HEK293 (cell line): ENCODE measurements at regions not wholly inside any gene's neighbourhood (a gene's known extent, or its start where the extent isn't known, plus 50 kb on each side); places are given as distances from the start of the nearest gene placed in this dataset.

ENCODE experiments used
- CTCF ChIA-PET: fragments of 350-600 bp; formaldehyde crosslinking; extraction: SDS; loops from one replicate; lab custom pipeline; 2021; ENCODE audit warnings: antibody characterized with exemption; lab: Yijun Ruan, JAX
- POLR2A ChIA-PET: fragments of 300-600 bp; formaldehyde crosslinking; extraction: SDS; loops from one replicate; lab custom pipeline; 2020; ENCODE audit warnings: antibody characterized with exemption, inconsistent platforms; lab: Yijun Ruan, JAX
- H3K27ac ChIP-seq: fragments of 200-500 bp; sonication (Bioruptor generic); 2 replicates; pipeline ENCODE4 v1.5.1; 2014; ENCODE audit warnings: low read depth, low read length, control low read depth, inconsistent platforms; ENCODE audit errors: extremely low read depth
- H3K36me3 ChIP-seq, 2 experiments: fragments of 200-500 bp in 1 of 2; sonication (Bioruptor generic) in 1 of 2; 1 replicate in 1 of 2; 2 replicates in 1 of 2; pipeline ENCODE4 v1.5.1; 2014 to 2017; ENCODE audit warnings: inconsistent platforms in 2 of 2, low read length in 2 of 2; ENCODE audit not compliant: control insufficient read depth in 2 of 2, insufficient read depth in 1 of 2
- H3K4me1 ChIP-seq: fragments of 200-500 bp; sonication (Bioruptor generic); 2 replicates; pipeline ENCODE4 v1.5.1; 2014; ENCODE audit warnings: mild to moderate bottlenecking, low read length, inconsistent platforms; ENCODE audit not compliant: control insufficient read depth, insufficient read depth
- H3K4me3 ChIP-seq: 2 replicates; pipeline ENCODE4 v1.5.1; 2011; ENCODE audit warnings: low read depth, mild to moderate bottlenecking, control low read depth, low read length, moderate library complexity
- H3K9me3 ChIP-seq: fragments of 200-500 bp; sonication (Bioruptor generic); 2 replicates; pipeline ENCODE4 v1.5.1; 2014; ENCODE audit warnings: low read depth, low read length, inconsistent platforms; ENCODE audit not compliant: control insufficient read depth, insufficient read depth
- GLIS1 ChIP-seq: fragments of 450-650 bp; formaldehyde crosslinking; IDR thresholded peaks from 2 replicates; pipeline ENCODE4 v1.5.1; 2016; ENCODE audit warnings: missing biosample characterization, missing genetic modification characterization
- PRDM10 ChIP-seq: fragments of 450-650 bp; formaldehyde crosslinking; IDR thresholded peaks from 2 replicates; pipeline ENCODE4 v1.5.1; 2016; ENCODE audit warnings: missing biosample characterization, missing genetic modification characterization
- REPIN1 ChIP-seq: fragments of 450-650 bp; formaldehyde crosslinking; IDR thresholded peaks from 2 replicates; pipeline ENCODE4 v1.5.1; 2017; ENCODE audit warnings: missing biosample characterization, missing genetic modification characterization, low read depth
- SP3 ChIP-seq: fragments of 450-650 bp; formaldehyde crosslinking; IDR thresholded peaks from 2 replicates; pipeline ENCODE4 v1.5.1; 2016; ENCODE audit warnings: missing biosample characterization, missing genetic modification characterization
- YY2 ChIP-seq: fragments of 450-650 bp; formaldehyde crosslinking; IDR thresholded peaks from 2 replicates; pipeline ENCODE4 v1.5.1; 2016; ENCODE audit warnings: missing biosample characterization, missing genetic modification characterization
- ZBTB1 ChIP-seq: fragments of 450-650 bp; formaldehyde crosslinking; IDR thresholded peaks from 2 replicates; pipeline ENCODE4 v1.5.1; 2016; ENCODE audit warnings: missing biosample characterization, missing genetic modification characterization
- ZFHX2 ChIP-seq: fragments of 450-650 bp; formaldehyde crosslinking; conservative IDR thresholded peaks from 2 replicates; pipeline ENCODE4 v1.5.1; 2016; ENCODE audit warnings: missing biosample characterization, missing genetic modification characterization
- ZNF132 ChIP-seq: fragments of 450-650 bp; formaldehyde crosslinking; IDR thresholded peaks from 2 replicates; pipeline ENCODE4 v1.5.1; 2017; ENCODE audit warnings: missing biosample characterization, missing genetic modification characterization, borderline replicate concordance
- ZNF169 ChIP-seq: fragments of 450-650 bp; formaldehyde crosslinking; IDR thresholded peaks from 2 replicates; pipeline ENCODE4 v1.5.1; 2016; ENCODE audit warnings: missing biosample characterization, missing genetic modification characterization
- ZNF19 ChIP-seq: fragments of 450-650 bp; formaldehyde crosslinking; IDR thresholded peaks from 2 replicates; pipeline ENCODE4; 2016; ENCODE audit warnings: missing biosample characterization, missing genetic modification characterization, low read depth
- ZNF202 ChIP-seq: fragments of 450-650 bp; formaldehyde crosslinking; IDR thresholded peaks from 2 replicates; pipeline ENCODE4 v1.5.1; 2016; ENCODE audit warnings: missing biosample characterization, missing genetic modification characterization, borderline replicate concordance
- ZNF211 ChIP-seq: fragments of 450-650 bp; formaldehyde crosslinking; IDR thresholded peaks from 2 replicates; pipeline ENCODE4 v1.5.1; 2016; ENCODE audit warnings: low read depth, missing biosample characterization, missing genetic modification characterization
- ZNF23 ChIP-seq: fragments of 450-650 bp; formaldehyde crosslinking; IDR thresholded peaks from 2 replicates; pipeline ENCODE4 v1.5.1; 2016; ENCODE audit warnings: missing biosample characterization, missing genetic modification characterization, borderline replicate concordance
- ZNF248 ChIP-seq: fragments of 450-650 bp; formaldehyde crosslinking; IDR thresholded peaks from 2 replicates; pipeline ENCODE4 v1.5.1; 2017; ENCODE audit warnings: missing biosample characterization, missing genetic modification characterization
- ZNF335 ChIP-seq: fragments of 450-650 bp; formaldehyde crosslinking; conservative IDR thresholded peaks from 2 replicates; pipeline ENCODE4 v1.5.1; 2016; ENCODE audit warnings: missing biosample characterization, missing genetic modification characterization
- ZNF354C ChIP-seq: fragments of 450-650 bp; formaldehyde crosslinking; IDR thresholded peaks from 2 replicates; pipeline ENCODE4 v1.5.1; 2016; ENCODE audit warnings: missing biosample characterization, missing genetic modification characterization, low read depth, borderline replicate concordance
- ZNF37A ChIP-seq: fragments of 450-650 bp; IDR thresholded peaks from 2 replicates; pipeline ENCODE4 v1.5.1; 2018; ENCODE audit warnings: missing biosample characterization, missing genetic modification characterization
- ZNF514 ChIP-seq: fragments of 450-650 bp; formaldehyde crosslinking; IDR thresholded peaks from 2 replicates; pipeline ENCODE4 v1.5.1; 2016; ENCODE audit warnings: missing biosample characterization, missing genetic modification characterization
- TF ChIP-seq, protein P1 (sequence below): IDR thresholded peaks from 2 replicates; pipeline ENCODE4 v1.6.1; 2011; ENCODE audit warnings: mild to moderate bottlenecking, low read depth, low read length, borderline replicate concordance
- TF ChIP-seq, protein P2 (sequence below): fragments of 450-650 bp; formaldehyde crosslinking; IDR thresholded peaks from 2 replicates; pipeline ENCODE4 v1.5.1; 2016; ENCODE audit warnings: missing biosample characterization, missing genetic modification characterization

- TF ChIP-seq ZNF211 (tag by site-specific recombination): no peak
- TF ChIP-seq ZNF132 (tag by site-specific recombination): no peak
- TF ChIP-seq ZNF202: no peak
- no peak for TF ChIP-seq PRDM10 (tag by site-specific recombination)
- TF ChIP-seq ZNF19 (tag by site-specific recombination): no peak
- no peak for TF ChIP-seq ZBTB1 (tag by site-specific recombination)
- TF ChIP-seq ZNF514 (tag by site-specific recombination): no peak
- no peak for TF ChIP-seq ZNF169
Measured at GRCh38 chr3:182226995-182227394, 515.3 kb downstream of the SOX2 start (continued).

DNA sequence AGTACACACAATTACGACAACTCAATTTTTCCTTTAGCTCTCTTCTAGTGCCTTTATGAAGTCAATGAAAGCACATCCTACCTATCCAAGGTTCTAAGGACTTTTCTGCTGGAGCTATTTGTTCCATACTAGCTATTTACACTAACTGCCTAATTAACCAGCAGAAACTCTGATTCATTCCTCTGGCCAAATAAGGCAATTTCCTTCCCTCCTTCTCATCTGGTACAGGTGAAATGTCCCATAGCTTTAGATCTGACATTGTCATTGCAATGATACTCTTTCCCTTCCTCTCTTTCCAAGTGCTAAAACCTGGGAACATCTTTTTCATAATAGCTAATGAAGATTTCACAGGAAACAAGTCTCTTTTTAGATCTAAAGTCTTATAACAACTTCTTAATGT lies 521.7 kb downstream of the SOX2 start:
- H3K4me3 ChIP-seq: no peak overlapping the region
- H3K27ac ChIP-seq: no peak overlapping the region
- H3K9me3 ChIP-seq: no peaks in the 10 kb centered on the region
- POLR2A ChIA-PET: no interaction called here
- TF ChIP-seq SP3 (tag by site-specific recombination): no peak
- TF ChIP-seq, protein P1, sequence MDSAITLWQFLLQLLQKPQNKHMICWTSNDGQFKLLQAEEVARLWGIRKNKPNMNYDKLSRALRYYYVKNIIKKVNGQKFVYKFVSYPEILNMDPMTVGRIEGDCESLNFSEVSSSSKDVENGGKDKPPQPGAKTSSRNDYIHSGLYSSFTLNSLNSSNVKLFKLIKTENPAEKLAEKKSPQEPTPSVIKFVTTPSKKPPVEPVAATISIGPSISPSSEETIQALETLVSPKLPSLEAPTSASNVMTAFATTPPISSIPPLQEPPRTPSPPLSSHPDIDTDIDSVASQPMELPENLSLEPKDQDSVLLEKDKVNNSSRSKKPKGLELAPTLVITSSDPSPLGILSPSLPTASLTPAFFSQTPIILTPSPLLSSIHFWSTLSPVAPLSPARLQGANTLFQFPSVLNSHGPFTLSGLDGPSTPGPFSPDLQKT: peak; percentile 42; the same call in 1 of the 2 replicates
- CTCF ChIA-PET: interaction anchor here (0.6 to 1.3 kb wide), 2 partner anchors 10 to 72 kb away, joined by 3 read pairs; no protein-coding TSS in a partner anchor
- H3K4me1 ChIP-seq: no peaks in the 10 kb centered on the region
- no peaks in the 10 kb centered on the region for H3K36me3 ChIP-seq

GRCh38 chr3:182233957-182234356 lies 522.2 kb downstream of the SOX2 start:
- CTCF ChIA-PET: interaction anchor here (0.6 to 1.3 kb wide), 3 partner anchors 11 to 288 kb away, joined by 3 read pairs; no protein-coding TSS in a partner anchor
- POLR2A ChIA-PET: no interaction called here
- Histone ChIP-seq H3K4me3 (no peak overlapping the region), H3K36me3 (no peaks in the 10 kb centered on the region), H3K4me1 (no peaks in the 10 kb centered on the region), H3K9me3 (no peaks in the 10 kb centered on the region), H3K27ac (no peak overlapping the region)
- no peak for TF ChIP-seq ZNF335 (tag by site-specific recombination)
- no peak for TF ChIP-seq GLIS1
- no peak for TF ChIP-seq REPIN1
- TF ChIP-seq YY2 (tag by site-specific recombination): no peak
- no peak for TF ChIP-seq ZNF248 (tag by site-specific recombination)
- no peak for TF ChIP-seq ZNF23 (tag by site-specific recombination)
- TF ChIP-seq ZNF37A (tag by site-specific recombination): no peak
- no peak for TF ChIP-seq ZNF354C
- TF ChIP-seq ZFHX2 (tag by site-specific recombination): no peak
- TF ChIP-seq, protein P2, sequence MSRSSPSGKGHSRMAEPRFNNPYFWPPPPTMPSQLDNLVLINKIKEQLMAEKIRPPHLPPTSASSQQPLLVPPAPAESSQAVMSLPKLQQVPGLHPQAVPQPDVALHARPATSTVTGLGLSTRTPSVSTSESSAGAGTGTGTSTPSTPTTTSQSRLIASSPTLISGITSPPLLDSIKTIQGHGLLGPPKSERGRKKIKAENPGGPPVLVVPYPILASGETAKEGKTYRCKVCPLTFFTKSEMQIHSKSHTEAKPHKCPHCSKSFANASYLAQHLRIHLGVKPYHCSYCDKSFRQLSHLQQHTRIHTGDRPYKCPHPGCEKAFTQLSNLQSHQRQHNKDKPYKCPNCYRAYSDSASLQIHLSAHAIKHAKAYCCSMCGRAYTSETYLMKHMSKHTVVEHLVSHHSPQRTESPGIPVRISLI: no peak
